22Rv1 (cell line): ENCODE measurements at regions not wholly inside any gene's neighbourhood (a gene's known extent, or its start where the extent isn't known, plus 50 kb on each side); places are given as distances from the start of the nearest gene placed in this dataset.

Experiments
- H3K27ac ChIP-seq: fragments of 450-650 bp; 2 replicates; pipeline ENCODE4 v1.5.1; 2017
- CTCF ChIP-seq: fragments of 450-650 bp; IDR thresholded peaks from 2 replicates; pipeline ENCODE4 v1.5.1; 2017; ENCODE audit warnings: mild to moderate bottlenecking
- ZFX ChIP-seq: fragments of 450-650 bp; IDR thresholded peaks from 2 replicates; pipeline ENCODE4 v1.6.1; 2017; ENCODE audit warnings: antibody characterized with exemption, borderline replicate concordance

- no peak for TF ChIP-seq ZFX
- TF ChIP-seq CTCF = no peak
- no peak overlapping the region for H3K27ac ChIP-seq
These were observed 584.8 kb downstream of the MBD2 start for GRCh38 chr18:53639687-53640086.

GRCh38 chr18:53629337-53629736 lies 595.1 kb downstream of the MBD2 start:
- no peak for TF ChIP-seq CTCF
- TF ChIP-seq ZFX = no peak
- no peak overlapping the region for H3K27ac ChIP-seq

DNA sequence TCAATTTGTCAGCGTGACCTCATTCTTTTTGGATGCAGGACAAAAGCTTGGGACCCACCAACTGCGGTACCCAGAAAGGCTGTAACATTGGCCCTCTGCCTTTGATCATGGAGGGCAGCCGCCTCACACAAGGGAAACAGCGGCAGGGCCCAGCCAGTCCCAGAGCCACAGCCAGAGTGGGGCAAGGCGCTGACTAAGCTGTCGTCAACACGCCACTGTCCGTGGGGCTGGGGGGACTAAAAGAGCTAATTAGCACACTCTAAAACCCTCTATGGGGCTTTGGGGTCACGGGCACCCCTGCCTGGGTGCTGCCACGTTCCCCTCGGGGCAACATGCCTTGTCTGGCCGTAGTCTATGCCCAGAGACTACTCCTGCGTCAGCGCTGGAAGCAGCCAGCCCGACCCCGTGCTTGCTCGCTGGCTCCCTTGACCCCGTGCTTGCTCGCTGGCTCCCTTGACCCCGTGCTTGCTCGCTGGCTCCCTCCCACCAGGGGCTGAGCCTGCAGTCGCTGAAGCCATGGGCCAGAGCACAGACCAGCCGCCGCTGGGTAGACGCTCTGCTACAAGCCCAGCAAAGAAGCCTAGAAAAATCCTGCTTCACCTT lies 598.4 kb downstream of the MBD2 start:
- TF ChIP-seq ZFX (no peak), CTCF (no peak)

GRCh38 chr18:53610957-53611356 lies 613.5 kb downstream of the MBD2 start:
- H3K27ac ChIP-seq = no peak overlapping the region
- TF ChIP-seq CTCF (no peak), ZFX (no peak)

More for the DNA sequence above, 598.4 kb downstream of the MBD2 start:
- H3K27ac ChIP-seq = no peak overlapping the region

GRCh38 chr18:53606792-53607191 lies 617.7 kb downstream of the MBD2 start:
- TF ChIP-seq ZFX = no peak
- no peak for TF ChIP-seq CTCF

DNA sequence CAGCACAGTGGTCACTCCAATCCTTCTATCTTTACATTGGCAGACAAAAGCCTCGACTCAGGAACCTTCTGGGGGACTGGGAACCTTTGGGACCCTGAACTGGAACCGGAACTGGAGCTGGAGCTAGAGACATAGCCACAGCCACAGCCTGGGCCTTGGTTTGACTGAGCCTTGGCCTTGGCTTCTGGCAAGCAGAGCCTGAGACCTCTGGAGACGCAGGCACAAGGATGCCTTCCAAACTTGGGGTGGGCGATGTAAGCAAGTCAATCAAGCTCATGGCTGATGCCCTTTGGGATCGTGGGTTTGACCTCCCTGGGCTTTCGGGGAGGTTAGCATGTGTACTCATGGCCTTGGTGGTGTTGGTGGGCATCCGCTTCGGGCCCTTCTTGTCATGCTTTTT lies 619.3 kb downstream of the MBD2 start:
- TF ChIP-seq ZFX = no peak
- no peak for TF ChIP-seq CTCF
- no peak overlapping the region for H3K27ac ChIP-seq

More at GRCh38 chr18:53606792-53607191, 617.7 kb downstream of the MBD2 start:
- H3K27ac ChIP-seq = no peak overlapping the region

GRCh38 chr18:53603276-53603675 lies 621.2 kb downstream of the MBD2 start:
- H3K27ac ChIP-seq = no peak overlapping the region
- no peak for TF ChIP-seq ZFX
- TF ChIP-seq CTCF = no peak
